ENCODE measurements at regions not wholly inside any gene's neighbourhood (a gene's known extent, or its start where the extent isn't known, plus 50 kb on each side); places are given as distances from the start of the nearest gene placed in this dataset.

- H3K4me3 ChIP-seq = no peak overlapping the region
- H3K27ac ChIP-seq = no peak overlapping the region
- no peaks in the 10 kb centered on the region for H3K4me1 ChIP-seq
- no peaks in the 10 kb centered on the region for H3K27me3 ChIP-seq
- no peaks in the 10 kb centered on the region for H3K9me3 ChIP-seq
- no peak for TF ChIP-seq CTCF (IDR thresholded peaks at IDR 0.05)
- intact Hi-C loops (cut with DNase I) = no loop called here
- H3K36me3 ChIP-seq = no peaks in the 10 kb centered on the region
- no peak for DNase-seq
- no peak overlapping the region for H3K9ac ChIP-seq (ENCODE audit: low read depth in 2 of 2, low read length in 2 of 2)
These were observed 104.2 kb upstream of the EEPD1 start for GRCh38 chr7:36048902-36049240.

- intact Hi-C loops (cut with DNase I) = no loop called here
These were observed 101.6 kb upstream of the EEPD1 start for GRCh38 chr7:36051501-36051900.

GRCh38 chr7:36053589-36053988 lies 99.5 kb upstream of the EEPD1 start:
- no peaks in the 10 kb centered on the region for H3K4me1 ChIP-seq
- no peak overlapping the region for H3K27ac ChIP-seq
- H3K9me3 ChIP-seq = no peaks in the 10 kb centered on the region
- DNase-seq = no peak
- H3K9ac ChIP-seq (ENCODE audit: low read depth in 2 of 2, low read length in 2 of 2) = no peak overlapping the region
- TF ChIP-seq CTCF (IDR thresholded peaks at IDR 0.05) = no peak
- no peak overlapping the region for H3K4me3 ChIP-seq
- no peaks in the 10 kb centered on the region for H3K36me3 ChIP-seq
- H3K27me3 ChIP-seq = no peaks in the 10 kb centered on the region
- intact Hi-C loops (cut with DNase I) = no loop called here

More at GRCh38 chr7:36051501-36051900, 101.6 kb upstream of the EEPD1 start:
- no peak for TF ChIP-seq CTCF (IDR thresholded peaks at IDR 0.05)
- Histone ChIP-seq H3K4me1 (no peaks in the 10 kb centered on the region), H3K9ac (ENCODE audit: low read depth in 2 of 2, low read length in 2 of 2) (no peak overlapping the region), H3K36me3 (no peaks in the 10 kb centered on the region), H3K27me3 (no peaks in the 10 kb centered on the region), H3K4me3 (no peak overlapping the region), H3K27ac (no peak overlapping the region), H3K9me3 (no peaks in the 10 kb centered on the region)
- DNase-seq = no peak

GRCh38 chr7:36054637-36055036 lies 98.4 kb upstream of the EEPD1 start:
- Histone ChIP-seq H3K9ac (ENCODE audit: low read depth in 2 of 2, low read length in 2 of 2) (no peak overlapping the region), H3K4me1 (no peaks in the 10 kb centered on the region), H3K4me3 (no peak overlapping the region), H3K27me3 (no peaks in the 10 kb centered on the region), H3K9me3 (no peaks in the 10 kb centered on the region), H3K36me3 (no peaks in the 10 kb centered on the region), H3K27ac (no peak overlapping the region)
- intact Hi-C loops (cut with DNase I) = no loop called here
- no peak for TF ChIP-seq CTCF (IDR thresholded peaks at IDR 0.05)
- DNase-seq = no peak

GRCh38 chr7:36055207-36055606 lies 97.8 kb upstream of the EEPD1 start:
- TF ChIP-seq CTCF (IDR thresholded peaks at IDR 0.05) = no peak
- DNase-seq = no peak
- Histone ChIP-seq H3K9me3 (no peaks in the 10 kb centered on the region), H3K27me3 (no peaks in the 10 kb centered on the region), H3K4me3 (no peak overlapping the region), H3K4me1 (no peaks in the 10 kb centered on the region), H3K36me3 (no peaks in the 10 kb centered on the region), H3K27ac (no peak overlapping the region), H3K9ac (ENCODE audit: low read depth in 2 of 2, low read length in 2 of 2) (no peak overlapping the region)
- intact Hi-C loops (cut with DNase I) = no loop called here

- no peaks in the 10 kb centered on the region for H3K4me1 ChIP-seq
- no peak for TF ChIP-seq CTCF (IDR thresholded peaks at IDR 0.05)
These were observed 95.7 kb upstream of the EEPD1 start for GRCh38 chr7:36057323-36057722.

More at GRCh38 chr7:36057323-36057722, 95.7 kb upstream of the EEPD1 start:
- DNase-seq = no peak
- Histone ChIP-seq H3K36me3 (no peaks in the 10 kb centered on the region), H3K9me3 (no peaks in the 10 kb centered on the region), H3K27me3 (no peaks in the 10 kb centered on the region), H3K27ac (no peak overlapping the region), H3K4me3 (no peak overlapping the region), H3K9ac (ENCODE audit: low read depth in 2 of 2, low read length in 2 of 2) (no peak overlapping the region)
- intact Hi-C loops (cut with DNase I) = no loop called here
